RPMI7951 (cell line): ENCODE measurements at regions not wholly inside any gene's neighbourhood (a gene's known extent, or its start where the extent isn't known, plus 50 kb on each side); places are given as distances from the start of the nearest gene placed in this dataset.
"Not testable (repeated sequence)": the region's sequence is repeated elsewhere in the genome, so short reads cannot be mapped to it uniquely, and the experiment has no call there.

Experiments used
- DNase-seq: peaks from one replicate; pipeline ENCODE4 v3.0.0-alpha.2; 2012; ENCODE audit warnings: low read depth

- no peak for DNase-seq
These were observed 1317.8 kb downstream of the UQCRFS1 start for GRCh38 chr19:27894906-27895754.

GRCh38 chr19:27892500-27892899, 1320.5 kb downstream of the UQCRFS1 start:
- no peak for DNase-seq

- DNase-seq: no peak
These were observed 1321.5 kb downstream of the UQCRFS1 start for GRCh38 chr19:27891411-27891810.

GRCh38 chr19:27890696-27891095, 1322.3 kb downstream of the UQCRFS1 start:
- no peak for DNase-seq

- no peak for DNase-seq
These were observed 1322.7 kb downstream of the UQCRFS1 start for GRCh38 chr19:27890206-27890605.

GRCh38 chr19:27889156-27889555, 1323.8 kb downstream of the UQCRFS1 start:
- no peak for DNase-seq

GRCh38 chr19:27887946-27888345, 1325.0 kb downstream of the UQCRFS1 start:
- no peak for DNase-seq

GRCh38 chr19:27885359-27885758, 1327.6 kb downstream of the UQCRFS1 start:
- DNase-seq: no peak

GRCh38 chr19:27884376-27884775, 1328.6 kb downstream of the UQCRFS1 start:
- DNase-seq: no peak

GRCh38 chr19:27881213-27881612, 1331.7 kb downstream of the UQCRFS1 start:
- DNase-seq: no peak

GRCh38 chr19:27876976-27877512, 1335.9 kb downstream of the UQCRFS1 start:
- DNase-seq: no peak

GRCh38 chr19:27876489-27876888, 1336.5 kb downstream of the UQCRFS1 start:
- no peak for DNase-seq

- DNase-seq: no peak
These were observed 1340.6 kb downstream of the UQCRFS1 start for GRCh38 chr19:27872370-27872769.

- DNase-seq: no peak
These were observed 1342.7 kb downstream of the UQCRFS1 start for GRCh38 chr19:27870293-27870692.

- no peak for DNase-seq
These were observed 1344.9 kb downstream of the UQCRFS1 start for GRCh38 chr19:27868007-27868406.

- DNase-seq: no peak
These were observed 1346.8 kb downstream of the UQCRFS1 start for GRCh38 chr19:27865927-27866777.

- no peak for DNase-seq
These were observed 1351.5 kb downstream of the UQCRFS1 start for GRCh38 chr19:27861411-27861975.

GRCh38 chr19:27860309-27860934, 1352.5 kb downstream of the UQCRFS1 start:
- no peak for DNase-seq

- DNase-seq: no peak
These were observed 1353.3 kb downstream of the UQCRFS1 start for GRCh38 chr19:27859689-27860088.

- DNase-seq: no peak
These were observed 1353.9 kb downstream of the UQCRFS1 start for GRCh38 chr19:27858981-27859581.

- not testable (repeated sequence) for DNase-seq
These were observed 1360.0 kb downstream of the UQCRFS1 start for GRCh38 chr19:27852931-27853330.
